ENCODE measurements at regions not wholly inside any gene's neighbourhood (a gene's known extent, or its start where the extent isn't known, plus 50 kb on each side); places are given as distances from the start of the nearest gene placed in this dataset.

- no peak for TF ChIP-seq ZNF644 (tag; IDR thresholded peaks at IDR 0.05; ENCODE audit: low read depth)
- TF ChIP-seq ZNF592 (IDR thresholded peaks at IDR 0.05), result no peak
Measured at GRCh38 chr2:133828913-133829312, 260.6 kb upstream of the NCKAP5 start (continued).

GRCh38 chr2:133829450-133830020, 261.3 kb upstream of the NCKAP5 start:
- POLR2A ChIA-PET, result no interaction called here

More at GRCh38 chr2:133829450-133830020, 261.3 kb upstream of the NCKAP5 start:
- ATAC-seq, result no peak
- Histone ChIP-seq H3K9ac (ENCODE audit: insufficient read depth in 1 of 2, low read depth in 2 of 2, low read length in 2 of 2) (no peak overlapping the region), H4K20me1 (replicated peaks; ENCODE audit: control insufficient read depth, insufficient read depth, low read length) (no peaks in the 10 kb centered on the region), H3K4me2 (ENCODE audit: insufficient read depth, low read length) (no peak overlapping the region), H2AFZ (ENCODE audit: low read depth, low read length) (no peak overlapping the region), H3K4me1 (replicated peaks in 1 of 2; ENCODE audit: control insufficient read depth in 2 of 2, insufficient read depth in 2 of 2, low read length in 2 of 2) (no peaks in the 10 kb centered on the region), H3K79me2 (ENCODE audit: control insufficient read depth, insufficient read depth, low read length) (no peaks in the 10 kb centered on the region), H3K9me1 (ENCODE audit: control insufficient read depth, insufficient read depth, low read length) (no peaks in the 10 kb centered on the region), H3K27me3 (ENCODE audit: control insufficient read depth in 2 of 2, insufficient read depth in 2 of 2, low read length in 2 of 2) (no peaks in the 10 kb centered on the region), H3K4me3 (no peak overlapping the region), H3K36me3 (ENCODE audit: control insufficient read depth, insufficient read depth, low read length) (no peaks in the 10 kb centered on the region), H3K9me3 (replicated peaks; ENCODE audit: control insufficient read depth, insufficient read depth, low read depth, low read length) (no peaks in the 10 kb centered on the region), H3K27ac (ENCODE audit: extremely low read depth, low read depth, low read length) (no peak overlapping the region)
- no peak for FAIRE-seq
- TF ChIP-seq ATF1 (CRISPR knock-in tag; IDR thresholded peaks at IDR 0.05), result no peak
- no peak for TF ChIP-seq ATF1 (tag; IDR thresholded peaks at IDR 0.05)
- TF ChIP-seq, protein P1, sequence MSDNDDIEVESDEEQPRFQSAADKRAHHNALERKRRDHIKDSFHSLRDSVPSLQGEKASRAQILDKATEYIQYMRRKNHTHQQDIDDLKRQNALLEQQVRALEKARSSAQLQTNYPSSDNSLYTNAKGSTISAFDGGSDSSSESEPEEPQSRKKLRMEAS (CRISPR knock-in tag; IDR thresholded peaks at IDR 0.05), result no peak
- TF ChIP-seq ZZZ3 (IDR thresholded peaks at IDR 0.05), result no peak
- TF ChIP-seq, protein P2, sequence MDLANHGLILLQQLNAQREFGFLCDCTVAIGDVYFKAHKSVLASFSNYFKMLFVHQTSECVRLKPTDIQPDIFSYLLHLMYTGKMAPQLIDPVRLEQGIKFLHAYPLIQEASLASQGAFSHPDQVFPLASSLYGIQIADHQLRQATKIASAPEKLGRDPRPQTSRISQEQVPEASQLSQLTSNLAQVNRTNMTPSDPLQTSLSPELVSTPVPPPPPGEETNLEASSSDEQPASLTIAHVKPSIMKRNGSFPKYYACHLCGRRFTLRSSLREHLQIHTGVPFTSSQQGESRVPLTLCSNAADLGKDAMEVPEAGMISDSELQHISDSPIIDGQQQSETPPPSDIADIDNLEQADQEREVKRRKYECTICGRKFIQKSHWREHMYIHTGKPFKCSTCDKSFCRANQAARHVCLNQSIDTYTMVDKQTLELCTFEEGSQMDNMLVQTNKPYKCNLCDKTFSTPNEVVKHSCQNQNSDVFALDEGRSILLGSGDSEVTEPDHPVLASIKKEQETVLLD (IDR thresholded peaks at IDR 0.05), result no peak
- in situ Hi-C loops (cut with MboI) (no loop called here), intact Hi-C loops (cut with micrococcal nuclease) (no loop called here)
- DNase-seq (ENCODE audit: extremely low read depth in 1 of 4, low spot score in 3 of 4), result no peak
- CTCF ChIA-PET (ENCODE audit: low intra/inter-chr PET ratio), result no interaction called here
- no TSS peak for BruUV-seq (replicated peaks)
- 0% methylated on average over 2 of the region's 3 CpGs for WGBS (ENCODE audit: insufficient coverage, low coverage, missing lambda C conversion rate)
